ENCODE measurements at regions not wholly inside any gene's neighbourhood (a gene's known extent, or its start where the extent isn't known, plus 50 kb on each side); places are given as distances from the start of the nearest gene placed in this dataset.

DNA sequence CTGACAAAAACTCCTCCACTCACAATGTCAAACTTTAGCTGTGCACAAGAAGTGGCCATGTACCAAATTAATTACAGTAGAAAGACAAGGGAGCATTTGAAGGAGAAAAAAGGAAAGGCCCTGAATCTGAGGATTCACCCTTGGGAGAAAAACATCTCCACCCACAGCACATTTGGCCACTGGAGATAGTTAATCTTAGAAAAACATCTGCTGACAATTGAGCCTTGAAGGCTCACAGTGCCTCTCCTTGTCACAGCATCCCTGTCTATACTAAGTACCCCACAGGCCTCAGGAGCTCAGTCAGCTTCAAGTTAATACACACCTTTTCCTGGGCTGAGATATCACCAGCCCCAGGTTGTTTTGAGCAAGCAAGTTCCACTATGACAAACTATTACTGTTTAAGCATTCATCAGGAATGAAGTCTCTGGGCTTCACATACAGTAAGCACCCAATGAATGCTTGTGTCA, 78.1 kb upstream of the SETMAR start:
- TF ChIP-seq, protein P1, sequence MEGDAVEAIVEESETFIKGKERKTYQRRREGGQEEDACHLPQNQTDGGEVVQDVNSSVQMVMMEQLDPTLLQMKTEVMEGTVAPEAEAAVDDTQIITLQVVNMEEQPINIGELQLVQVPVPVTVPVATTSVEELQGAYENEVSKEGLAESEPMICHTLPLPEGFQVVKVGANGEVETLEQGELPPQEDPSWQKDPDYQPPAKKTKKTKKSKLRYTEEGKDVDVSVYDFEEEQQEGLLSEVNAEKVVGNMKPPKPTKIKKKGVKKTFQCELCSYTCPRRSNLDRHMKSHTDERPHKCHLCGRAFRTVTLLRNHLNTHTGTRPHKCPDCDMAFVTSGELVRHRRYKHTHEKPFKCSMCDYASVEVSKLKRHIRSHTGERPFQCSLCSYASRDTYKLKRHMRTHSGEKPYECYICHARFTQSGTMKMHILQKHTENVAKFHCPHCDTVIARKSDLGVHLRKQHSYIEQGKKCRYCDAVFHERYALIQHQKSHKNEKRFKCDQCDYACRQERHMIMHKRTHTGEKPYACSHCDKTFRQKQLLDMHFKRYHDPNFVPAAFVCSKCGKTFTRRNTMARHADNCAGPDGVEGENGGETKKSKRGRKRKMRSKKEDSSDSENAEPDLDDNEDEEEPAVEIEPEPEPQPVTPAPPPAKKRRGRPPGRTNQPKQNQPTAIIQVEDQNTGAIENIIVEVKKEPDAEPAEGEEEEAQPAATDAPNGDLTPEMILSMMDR (IDR thresholded peaks at IDR 0.05): no peak
- no peak for TF ChIP-seq POLR2A (IDR thresholded peaks at IDR 0.05)

Measured in right lobe of liver (tissue), 4 donors.